HEK293T (cell line): ENCODE measurements at regions not wholly inside any gene's neighbourhood (a gene's known extent, or its start where the extent isn't known, plus 50 kb on each side); places are given as distances from the start of the nearest gene placed in this dataset.

Source experiments
- ARNT ChIP-seq: fragments of 450-650 bp; IDR thresholded peaks from 2 replicates; pipeline ENCODE4 v1.6.1; 2017; ENCODE audit warnings: mild to moderate bottlenecking
- BHLHE40 ChIP-seq: fragments of 450-650 bp; IDR thresholded peaks from 2 replicates; pipeline ENCODE4 v1.6.1; 2016; ENCODE audit warnings: mild to moderate bottlenecking, moderate library complexity, borderline replicate concordance
- CTBP1 ChIP-seq: fragments of 450-650 bp; IDR thresholded peaks from 2 replicates; pipeline ENCODE4 v1.6.1; 2016; ENCODE audit warnings: borderline replicate concordance
- ELF4 ChIP-seq: fragments of 450-650 bp; IDR thresholded peaks from 2 replicates; pipeline ENCODE4 v1.6.1; 2017; ENCODE audit warnings: antibody characterized with exemption
- FOXA1 ChIP-seq: fragments of 450-650 bp; IDR thresholded peaks from 2 replicates; pipeline ENCODE4 v1.6.1; 2016; ENCODE audit warnings: mild to moderate bottlenecking
- FOXK2 ChIP-seq: fragments of 450-650 bp; IDR thresholded peaks from 2 replicates; pipeline ENCODE4 v1.6.1; 2016; ENCODE audit warnings: mild to moderate bottlenecking
- FOXM1 ChIP-seq: fragments of 450-650 bp; IDR thresholded peaks from 2 replicates; pipeline ENCODE4 v1.6.1; 2017; ENCODE audit warnings: mild to moderate bottlenecking, borderline replicate concordance
- HDGF ChIP-seq: fragments of 450-650 bp; IDR thresholded peaks from 2 replicates; pipeline ENCODE4 v1.6.1; 2017; ENCODE audit warnings: antibody characterized with exemption, borderline replicate concordance
- LEF1 ChIP-seq: fragments of 450-650 bp; IDR thresholded peaks from 2 replicates; pipeline ENCODE4 v1.6.1; 2017; ENCODE audit warnings: mild to moderate bottlenecking, borderline replicate concordance
- NFRKB ChIP-seq: fragments of 450-650 bp; IDR thresholded peaks from 2 replicates; pipeline ENCODE4 v1.6.1; 2016; ENCODE audit warnings: mild to moderate bottlenecking, moderate library complexity
- PKNOX1 ChIP-seq: fragments of 450-650 bp; IDR thresholded peaks from 2 replicates; pipeline ENCODE4 v1.6.1; 2016
- SP1 ChIP-seq: fragments of 450-650 bp; IDR thresholded peaks from 2 replicates; pipeline ENCODE4 v1.6.1; 2017
- TARDBP ChIP-seq: fragments of 450-650 bp; IDR thresholded peaks from 2 replicates; pipeline ENCODE4 v1.6.1; 2016
- ZNF384 ChIP-seq: fragments of 450-650 bp; IDR thresholded peaks from 2 replicates; pipeline ENCODE4 v1.6.1; 2016

GRCh38 chr4:169898095-169898494 is 128.1 kb downstream of the MFAP3L start:
- TF ChIP-seq HDGF = no peak
- no peak for TF ChIP-seq TARDBP
- TF ChIP-seq LEF1 = no peak
- TF ChIP-seq CTBP1 = no peak
- no peak for TF ChIP-seq NFRKB
- TF ChIP-seq FOXA1 = no peak
- TF ChIP-seq SP1 = no peak
- no peak for TF ChIP-seq PKNOX1
- TF ChIP-seq FOXM1 = no peak
- no peak for TF ChIP-seq ELF4
- TF ChIP-seq BHLHE40 = no peak
- TF ChIP-seq ZNF384 = no peak
- no peak for TF ChIP-seq FOXK2
- no peak for TF ChIP-seq ARNT
